HepG2 (cell line): ENCODE measurements at regions not wholly inside any gene's neighbourhood (a gene's known extent, or its start where the extent isn't known, plus 50 kb on each side); places are given as distances from the start of the nearest gene placed in this dataset.

ENCODE experiments used
- ATAC-seq: fragments of 200-7000 bp; cut with Tn5 transposase; 3 replicates; pipeline ENCODE4 v1.9.1; 2020; ENCODE audit warnings: mild to moderate bottlenecking, moderate library complexity
- BruUV-seq: library from RNA; stranded (reverse); fragments of 400-500 nt; replicated peaks from 2 replicates; lab custom pipeline; 2021; lab: Mats Ljungman, UMichigan
- CTCF ChIA-PET: fragments of 300-600 bp; formaldehyde crosslinking; extraction: SDS; loops from one replicate; lab custom pipeline; 2021; ENCODE audit warnings: low total read pairs, inconsistent platforms, low intra/inter-chr PET ratio; lab: Yijun Ruan, JAX
- POLR2A ChIA-PET: fragments of 350-600 bp; sonication (Branson Sonifier 250); formaldehyde crosslinking; loops from one replicate; lab custom pipeline; 2020; ENCODE audit warnings: antibody characterized with exemption, inconsistent platforms; lab: Yijun Ruan, JAX
- DNase-seq: peaks from one replicate; pipeline ENCODE4 v3.0.0-alpha.2; 2015; ENCODE audit warnings: low spot score
- FAIRE-seq: peaks from 3 replicates; lab custom pipeline; 2011; peaks lifted over from hg19 to GRCh38; lab: Jason Lieb, UNC
- H2AFZ ChIP-seq: one replicate; pipeline ENCODE4 v1.6.1; 2011; ENCODE audit warnings: low read length, inconsistent platforms
- H3K27ac ChIP-seq: fragments of 300-600 bp; 3 replicates; pipeline ENCODE4 v1.8.0; 2011; ENCODE audit warnings: mixed run types, mild to moderate bottlenecking, mixed read lengths, low read length, inconsistent platforms; ENCODE audit not compliant: insufficient read depth; ENCODE audit errors: extremely low read length
- H3K27me3 ChIP-seq, 2 experiments: fragments of 200-600 bp in 1 of 2; 2 replicates in 1 of 2; 3 replicates in 1 of 2; pipeline versions ENCODE4 v1.6.0 to v1.8.0; 2011; ENCODE audit warnings: low read length in 2 of 2, mild to moderate bottlenecking in 2 of 2, moderate library complexity in 2 of 2, inconsistent platforms in 1 of 2; ENCODE audit not compliant: insufficient read depth in 2 of 2, control insufficient read depth in 1 of 2
- H3K36me3 ChIP-seq, 2 experiments: fragments of 200-600 bp in 1 of 2; replicated peaks in 1 of 2; 2 replicates in 1 of 2; 3 replicates in 1 of 2; pipeline versions ENCODE4 v1.5.1 to v1.8.0; 2011; ENCODE audit warnings: low read length in 2 of 2, inconsistent platforms in 1 of 2; ENCODE audit not compliant: insufficient read depth in 2 of 2, control insufficient read depth in 1 of 2
- H3K4me1 ChIP-seq: 2 replicates; pipeline ENCODE4 v1.5.1; 2012; ENCODE audit warnings: low read length, inconsistent platforms; ENCODE audit not compliant: insufficient read depth
- H3K4me2 ChIP-seq: 2 replicates; pipeline ENCODE4 v1.6.0; 2011; ENCODE audit warnings: low read depth, low read length, inconsistent platforms
- H3K4me3 ChIP-seq, 3 experiments: fragments of 200-600 bp in 1 of 3; sonication (generic), shearing (Covaris generic) in 1 of 3; replicated peaks in 1 of 3; 2 replicates each; pipeline ENCODE4 v1.5.1; 2011 to 2016; ENCODE audit warnings: low read length in 3 of 3, inconsistent platforms in 2 of 3, low read depth in 2 of 3, mild to moderate bottlenecking in 2 of 3, control low read depth in 1 of 3, mixed read lengths in 1 of 3; ENCODE audit not compliant: insufficient read depth in 1 of 3
- H3K79me2 ChIP-seq: one replicate; pipeline ENCODE4 v1.6.1; 2011; ENCODE audit warnings: low read length, inconsistent platforms; ENCODE audit not compliant: insufficient read depth
- H3K9ac ChIP-seq: 2 replicates; pipeline ENCODE4 v1.6.0; 2011; ENCODE audit warnings: mild to moderate bottlenecking, low read depth, low read length, inconsistent platforms; ENCODE audit not compliant: insufficient read depth
- H3K9me3 ChIP-seq: 2 replicates; pipeline ENCODE4 v1.5.1; 2012; ENCODE audit warnings: mild to moderate bottlenecking, low read length
- H4K20me1 ChIP-seq: 2 replicates; pipeline ENCODE4 v1.6.0; 2011; ENCODE audit warnings: inconsistent platforms, mild to moderate bottlenecking, low read length, moderate library complexity; ENCODE audit not compliant: insufficient read depth
- CCDC6 ChIP-seq: sonication (generic); formaldehyde crosslinking; IDR thresholded peaks from 2 replicates; pipeline ENCODE4 v1.8.1; 2022; ENCODE audit warnings: mild to moderate bottlenecking, missing genetic modification reagents, moderate library complexity
- KAT2B ChIP-seq: fragments of 150-350 bp; IDR thresholded peaks from 2 replicates; pipeline ENCODE4 v1.6.1; 2014; ENCODE audit warnings: low read depth, low read length, borderline replicate concordance
- KDM1A ChIP-seq: IDR thresholded peaks from 2 replicates; pipeline ENCODE4 v1.6.1; 2016; ENCODE audit warnings: missing compliant biosample characterization
- KLF9 ChIP-seq: IDR thresholded peaks from 2 replicates; pipeline ENCODE4 v1.6.1; 2016; ENCODE audit warnings: low read depth
- NRL ChIP-seq: sonication (generic); formaldehyde crosslinking; IDR thresholded peaks from 2 replicates; pipeline ENCODE4 v1.5.0; 2020; ENCODE audit warnings: missing genetic modification reagents, mild to moderate bottlenecking, moderate library complexity, borderline replicate concordance
- ZFY ChIP-seq: sonication (generic); formaldehyde crosslinking; IDR thresholded peaks from 2 replicates; pipeline ENCODE4 v1.4.0; 2020; ENCODE audit warnings: missing genetic modification reagents
- ZNF441 ChIP-seq: sonication (generic); formaldehyde crosslinking; IDR thresholded peaks from 2 replicates; pipeline ENCODE4 v1.7.0; 2021; ENCODE audit warnings: missing genetic modification reagents, borderline replicate concordance
- ZNF557 ChIP-seq: sonication (generic); formaldehyde crosslinking; IDR thresholded peaks from 2 replicates; pipeline ENCODE4 v1.4.0; 2020; ENCODE audit warnings: missing genetic modification reagents
- ZNF883 ChIP-seq: sonication (generic); formaldehyde crosslinking; IDR thresholded peaks from 2 replicates; pipeline ENCODE4 v1.5.1; 2020; ENCODE audit warnings: mild to moderate bottlenecking, missing genetic modification reagents; ENCODE audit errors: not compliant biosample characterization
- ZSCAN9 ChIP-seq: IDR thresholded peaks from 2 replicates; pipeline ENCODE4 v1.6.1; 2016; ENCODE audit warnings: borderline replicate concordance
- WGBS: methylation state at CpG from one replicate; pipeline ENCODE4 v1.1.6; 2017; ENCODE audit warnings: low lambda C conversion rate; 5-methylcytosine and 5-hydroxymethylcytosine counted together
- in situ Hi-C: cut with HindIII; loops from 2 replicates; pipeline ENCODE4 v1.10.0; 2017; ENCODE audit warnings: low pct_unique_long_range_greater_than_20kb; ENCODE audit not compliant: extremely low pct_ligation_motif_present
- intact Hi-C: fragments of 100-400 bp; cut with micrococcal nuclease; formaldehyde crosslinking; loops from one replicate; pipeline ENCODE4 v1.10.0; 2022; ENCODE audit not compliant: unreplicated experiment
- TF ChIP-seq, protein P1 (sequence below): IDR thresholded peaks from 2 replicates; pipeline ENCODE4 v1.6.1; 2016; ENCODE audit warnings: low read depth, control low read depth
- TF ChIP-seq, protein P2 (sequence below): sonication (generic); formaldehyde crosslinking; IDR thresholded peaks from 2 replicates; pipeline ENCODE4 v1.8.0; 2023; ENCODE audit warnings: mild to moderate bottlenecking, missing genetic modification reagents
- TF ChIP-seq, protein P3 (sequence below): sonication (generic); formaldehyde crosslinking; conservative IDR thresholded peaks from 2 replicates; pipeline ENCODE4 v1.8.1; 2023; ENCODE audit warnings: missing genetic modification reagents
- TF ChIP-seq, protein P4 (sequence below): sonication (generic); formaldehyde crosslinking; IDR thresholded peaks from 2 replicates; pipeline ENCODE4 v1.5.0; 2020; ENCODE audit warnings: missing genetic modification reagents
- TF ChIP-seq, protein P5 (sequence below), 2 experiments: sonication (generic) in 1 of 2; formaldehyde crosslinking in 1 of 2; IDR thresholded peaks; 2 replicates each; pipeline versions ENCODE4 v1.6.1 to v1.9.0; 2014 to 2022; ENCODE audit warnings: antibody characterized with exemption in 1 of 2, borderline replicate concordance in 1 of 2, inconsistent platforms in 1 of 2, low read depth in 1 of 2, missing genetic modification reagents in 1 of 2

DNA sequence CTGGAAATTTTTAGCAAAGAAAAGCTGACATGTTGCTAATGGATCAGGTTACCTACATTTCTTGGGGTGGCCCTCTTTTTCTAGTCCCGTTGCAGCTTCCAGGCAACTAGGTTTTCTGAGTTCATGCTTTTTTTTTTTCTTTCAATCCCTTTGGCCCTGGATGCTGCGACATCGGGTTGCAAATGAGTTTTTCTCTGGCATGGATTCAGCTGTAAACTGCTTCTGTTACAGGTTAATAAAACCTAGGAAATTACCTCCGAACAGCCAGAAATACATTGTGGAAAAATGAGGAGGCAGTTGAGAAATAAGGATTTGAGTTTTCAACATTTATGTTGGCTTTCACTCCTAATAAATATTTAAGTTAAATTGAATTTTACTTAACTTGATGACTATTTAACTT is 149.8 kb upstream of the MAF start:
- 58% methylated on average over 4 of the region's 4 CpGs for WGBS
- H2AFZ ChIP-seq, result no peak overlapping the region
- TF ChIP-seq, protein P1, sequence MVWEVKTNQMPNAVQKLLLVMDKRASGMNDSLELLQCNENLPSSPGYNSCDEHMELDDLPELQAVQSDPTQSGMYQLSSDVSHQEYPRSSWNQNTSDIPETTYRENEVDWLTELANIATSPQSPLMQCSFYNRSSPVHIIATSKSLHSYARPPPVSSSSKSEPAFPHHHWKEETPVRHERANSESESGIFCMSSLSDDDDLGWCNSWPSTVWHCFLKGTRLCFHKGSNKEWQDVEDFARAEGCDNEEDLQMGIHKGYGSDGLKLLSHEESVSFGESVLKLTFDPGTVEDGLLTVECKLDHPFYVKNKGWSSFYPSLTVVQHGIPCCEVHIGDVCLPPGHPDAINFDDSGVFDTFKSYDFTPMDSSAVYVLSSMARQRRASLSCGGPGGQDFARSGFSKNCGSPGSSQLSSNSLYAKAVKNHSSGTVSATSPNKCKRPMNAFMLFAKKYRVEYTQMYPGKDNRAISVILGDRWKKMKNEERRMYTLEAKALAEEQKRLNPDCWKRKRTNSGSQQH, result no peak
- TF ChIP-seq KLF9 (CRISPR knock-in tag) (no peak), ZNF883 (no peak), ZNF441 (CRISPR knock-in tag) (no peak), ZNF557 (CRISPR knock-in tag) (no peak), KDM1A (no peak), CCDC6 (CRISPR knock-in tag) (no peak), KAT2B (no peak), ZSCAN9 (CRISPR knock-in tag) (no peak), ZFY (CRISPR knock-in tag) (no peak), NRL (CRISPR knock-in tag) (no peak)
- TF ChIP-seq, protein P2, sequence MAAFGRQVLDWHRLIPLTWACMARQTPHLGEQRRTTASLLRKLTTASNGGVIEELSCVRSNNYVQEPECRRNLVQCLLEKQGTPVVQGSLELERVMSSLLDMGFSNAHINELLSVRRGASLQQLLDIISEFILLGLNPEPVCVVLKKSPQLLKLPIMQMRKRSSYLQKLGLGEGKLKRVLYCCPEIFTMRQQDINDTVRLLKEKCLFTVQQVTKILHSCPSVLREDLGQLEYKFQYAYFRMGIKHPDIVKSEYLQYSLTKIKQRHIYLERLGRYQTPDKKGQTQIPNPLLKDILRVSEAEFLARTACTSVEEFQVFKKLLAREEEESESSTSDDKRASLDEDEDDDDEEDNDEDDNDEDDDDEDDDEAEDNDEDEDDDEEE, result no peak
- TF ChIP-seq, protein P3, sequence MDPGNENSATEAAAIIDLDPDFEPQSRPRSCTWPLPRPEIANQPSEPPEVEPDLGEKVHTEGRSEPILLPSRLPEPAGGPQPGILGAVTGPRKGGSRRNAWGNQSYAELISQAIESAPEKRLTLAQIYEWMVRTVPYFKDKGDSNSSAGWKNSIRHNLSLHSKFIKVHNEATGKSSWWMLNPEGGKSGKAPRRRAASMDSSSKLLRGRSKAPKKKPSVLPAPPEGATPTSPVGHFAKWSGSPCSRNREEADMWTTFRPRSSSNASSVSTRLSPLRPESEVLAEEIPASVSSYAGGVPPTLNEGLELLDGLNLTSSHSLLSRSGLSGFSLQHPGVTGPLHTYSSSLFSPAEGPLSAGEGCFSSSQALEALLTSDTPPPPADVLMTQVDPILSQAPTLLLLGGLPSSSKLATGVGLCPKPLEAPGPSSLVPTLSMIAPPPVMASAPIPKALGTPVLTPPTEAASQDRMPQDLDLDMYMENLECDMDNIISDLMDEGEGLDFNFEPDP (CRISPR knock-in tag), result no peak
- TF ChIP-seq, protein P4, sequence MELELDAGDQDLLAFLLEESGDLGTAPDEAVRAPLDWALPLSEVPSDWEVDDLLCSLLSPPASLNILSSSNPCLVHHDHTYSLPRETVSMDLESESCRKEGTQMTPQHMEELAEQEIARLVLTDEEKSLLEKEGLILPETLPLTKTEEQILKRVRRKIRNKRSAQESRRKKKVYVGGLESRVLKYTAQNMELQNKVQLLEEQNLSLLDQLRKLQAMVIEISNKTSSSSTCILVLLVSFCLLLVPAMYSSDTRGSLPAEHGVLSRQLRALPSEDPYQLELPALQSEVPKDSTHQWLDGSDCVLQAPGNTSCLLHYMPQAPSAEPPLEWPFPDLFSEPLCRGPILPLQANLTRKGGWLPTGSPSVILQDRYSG, result no peak
- TF ChIP-seq, protein P5, sequence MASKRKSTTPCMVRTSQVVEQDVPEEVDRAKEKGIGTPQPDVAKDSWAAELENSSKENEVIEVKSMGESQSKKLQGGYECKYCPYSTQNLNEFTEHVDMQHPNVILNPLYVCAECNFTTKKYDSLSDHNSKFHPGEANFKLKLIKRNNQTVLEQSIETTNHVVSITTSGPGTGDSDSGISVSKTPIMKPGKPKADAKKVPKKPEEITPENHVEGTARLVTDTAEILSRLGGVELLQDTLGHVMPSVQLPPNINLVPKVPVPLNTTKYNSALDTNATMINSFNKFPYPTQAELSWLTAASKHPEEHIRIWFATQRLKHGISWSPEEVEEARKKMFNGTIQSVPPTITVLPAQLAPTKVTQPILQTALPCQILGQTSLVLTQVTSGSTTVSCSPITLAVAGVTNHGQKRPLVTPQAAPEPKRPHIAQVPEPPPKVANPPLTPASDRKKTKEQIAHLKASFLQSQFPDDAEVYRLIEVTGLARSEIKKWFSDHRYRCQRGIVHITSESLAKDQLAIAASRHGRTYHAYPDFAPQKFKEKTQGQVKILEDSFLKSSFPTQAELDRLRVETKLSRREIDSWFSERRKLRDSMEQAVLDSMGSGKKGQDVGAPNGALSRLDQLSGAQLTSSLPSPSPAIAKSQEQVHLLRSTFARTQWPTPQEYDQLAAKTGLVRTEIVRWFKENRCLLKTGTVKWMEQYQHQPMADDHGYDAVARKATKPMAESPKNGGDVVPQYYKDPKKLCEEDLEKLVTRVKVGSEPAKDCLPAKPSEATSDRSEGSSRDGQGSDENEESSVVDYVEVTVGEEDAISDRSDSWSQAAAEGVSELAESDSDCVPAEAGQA (IDR thresholded peaks at IDR 0.05; ENCODE audit: low read depth), result no peak
- TF ChIP-seq, protein P5 (CRISPR knock-in tag; IDR thresholded peaks at IDR 0.05; ENCODE audit: borderline replicate concordance), result no peak

More for the DNA sequence above, 149.8 kb upstream of the MAF start:
- Histone ChIP-seq H3K4me3 (no peak overlapping the region), H3K27me3 (no peaks in the 10 kb centered on the region), H3K36me3 (no peaks in the 10 kb centered on the region), H3K27ac (no peak overlapping the region), H3K4me2 (no peak overlapping the region), H3K9me3 (peaks cover 46% of the 10 kb centered on the region), H3K4me1 (no peaks in the 10 kb centered on the region), H3K79me2 (no peaks in the 10 kb centered on the region), H3K9ac (no peak overlapping the region), H4K20me1 (no peaks in the 10 kb centered on the region)
- DNase-seq, result no peak
- FAIRE-seq, result no peak
- BruUV-seq, result no TSS peak
- intact Hi-C loops (no loop called here), in situ Hi-C loops (no loop called here)
- ATAC-seq, result no peak
- POLR2A ChIA-PET, result no interaction called here
- CTCF ChIA-PET, result no interaction called here
